GM23338 (cell line): ENCODE measurements at regions not wholly inside any gene's neighbourhood (a gene's known extent, or its start where the extent isn't known, plus 50 kb on each side); places are given as distances from the start of the nearest gene placed in this dataset.

Experiments
- ATAC-seq: fragments of 200-7000 bp; cut with Tn5 transposase; 3 replicates; pipeline ENCODE4 v1.9.1; 2020
- DNase-seq: peaks from one replicate; pipeline ENCODE4 v3.0.0-alpha.2; 2015; ENCODE audit warnings: low spot score
- H2AFZ ChIP-seq: fragments of 200-600 bp; sonication (generic); 2 replicates; pipeline ENCODE4 v1.8.0; 2016; ENCODE audit warnings: antibody characterized with exemption, mild to moderate bottlenecking, moderate library complexity
- H3F3A ChIP-seq: fragments of 200-600 bp; sonication (generic); replicated peaks from 2 replicates; pipeline ENCODE4 v1.8.0; 2017; ENCODE audit warnings: antibody characterized with exemption, mixed run types, low read depth
- H3K27ac ChIP-seq: fragments of 200-600 bp; sonication (generic); 2 replicates; pipeline ENCODE4 v1.6.1; 2016; ENCODE audit warnings: low read depth
- H3K27me3 ChIP-seq: fragments of 200-600 bp; sonication (generic); 2 replicates; pipeline ENCODE4 v1.8.0; 2016; ENCODE audit warnings: mild to moderate bottlenecking, mixed run types, moderate library complexity; ENCODE audit not compliant: insufficient read depth
- H3K36me3 ChIP-seq: fragments of 200-600 bp; sonication (generic); 2 replicates; pipeline ENCODE4 v1.8.0; 2016; ENCODE audit warnings: mild to moderate bottlenecking; ENCODE audit not compliant: insufficient read depth
- H3K4me1 ChIP-seq: fragments of 200-600 bp; sonication (generic); 2 replicates; pipeline ENCODE4 v1.8.0; 2016; ENCODE audit warnings: mild to moderate bottlenecking, moderate library complexity; ENCODE audit not compliant: insufficient read depth
- H3K4me2 ChIP-seq: fragments of 200-600 bp; sonication (generic); 2 replicates; pipeline ENCODE4 v1.7.1; 2017; ENCODE audit warnings: mixed run types
- H3K4me3 ChIP-seq: fragments of 200-600 bp; sonication (generic); 2 replicates; pipeline ENCODE4 v1.6.1; 2016; ENCODE audit warnings: mixed run types
- H3K79me2 ChIP-seq: fragments of 200-600 bp; sonication (generic); replicated peaks from 2 replicates; pipeline ENCODE4 v1.8.0; 2017; ENCODE audit warnings: mild to moderate bottlenecking; ENCODE audit not compliant: insufficient read depth
- H3K9me2 ChIP-seq: fragments of 200-600 bp; sonication (generic); 2 replicates; pipeline ENCODE4 v1.8.0; 2017; ENCODE audit not compliant: insufficient read depth
- H4K20me1 ChIP-seq: fragments of 200-600 bp; sonication (generic); replicated peaks from 2 replicates; pipeline ENCODE4 v1.8.0; 2017; ENCODE audit warnings: mild to moderate bottlenecking; ENCODE audit not compliant: insufficient read depth
- H3K27ac Mint-ChIP-seq: 2 replicates; pipeline ENCODE4 v1.8.0; 2020; ENCODE audit warnings: inconsistent platforms, mild to moderate bottlenecking, moderate library complexity, mixed read lengths
- H3K27me3 Mint-ChIP-seq: 3 replicates; pipeline ENCODE4 v1.8.0; 2022; ENCODE audit warnings: low read depth, mild to moderate bottlenecking, moderate library complexity, mixed read lengths, inconsistent platforms; ENCODE audit not compliant: insufficient read depth, poor library complexity
- H3K36me3 Mint-ChIP-seq: 3 replicates; pipeline ENCODE4 v1.8.0; 2021; ENCODE audit warnings: low read depth, mild to moderate bottlenecking, inconsistent platforms, moderate library complexity, mixed read lengths
- H3K4me1 Mint-ChIP-seq: 3 replicates; pipeline ENCODE4 v1.8.0; 2020; ENCODE audit warnings: mild to moderate bottlenecking, inconsistent platforms, mixed read lengths
- H3K4me3 Mint-ChIP-seq: 3 replicates; pipeline ENCODE4 v1.8.0; 2021; ENCODE audit warnings: moderate library complexity, mild to moderate bottlenecking, inconsistent platforms, mixed read lengths
- H3K9me3 Mint-ChIP-seq: 3 replicates; pipeline ENCODE4 v1.8.0; 2020; ENCODE audit warnings: moderate library complexity, mild to moderate bottlenecking, inconsistent platforms, mixed read lengths
- CREB1 ChIP-seq: fragments of 250-450 bp; sonication (Bioruptor Pico); IDR thresholded peaks from 2 replicates; pipeline ENCODE4 v1.5.0; 2020; ENCODE audit warnings: low read depth, mild to moderate bottlenecking, moderate library complexity
- EZH2phosphoT487 ChIP-seq: fragments of 200-600 bp; sonication (generic); IDR thresholded peaks from one replicate; pipeline ENCODE4 v1.8.1; 2018; ENCODE audit warnings: antibody characterized with exemption; ENCODE audit not compliant: unreplicated experiment
- JUNB ChIP-seq: IDR thresholded peaks from one replicate; pipeline ENCODE4 v1.6.1; 2016; ENCODE audit warnings: antibody characterized with exemption; ENCODE audit not compliant: unreplicated experiment
- NANOG ChIP-seq: IDR thresholded peaks from 2 replicates; pipeline ENCODE4 v1.6.1; 2016; ENCODE audit warnings: antibody characterized with exemption, borderline replicate concordance
- POLR2AphosphoS5 ChIP-seq: IDR thresholded peaks from 2 replicates; pipeline ENCODE4 v1.6.1; 2016; ENCODE audit warnings: antibody characterized with exemption, low read depth
- ZNF114 ChIP-seq: fragments of 250-450 bp; sonication (Bioruptor Pico); IDR thresholded peaks from 2 replicates; pipeline ENCODE4 v1.5.0; 2020; ENCODE audit warnings: mild to moderate bottlenecking, moderate library complexity
- ZNF462 ChIP-seq: fragments of 250-450 bp; sonication (Bioruptor Pico); IDR thresholded peaks from 2 replicates; pipeline ENCODE4 v1.5.0; 2020; ENCODE audit warnings: mild to moderate bottlenecking, moderate library complexity
- TF ChIP-seq, protein P1 (sequence below), 2 experiments: fragments of 200-600 bp in 1 of 2; sonication (generic) in 1 of 2; conservative IDR thresholded peaks; 2 replicates each; pipeline versions ENCODE4 v1.5.1 to v1.6.1; 2016 to 2017; ENCODE audit warnings: antibody characterized with exemption in 2 of 2, low read depth in 2 of 2, mild to moderate bottlenecking in 2 of 2, moderate library complexity in 1 of 2
- TF ChIP-seq, protein P2 (sequence below): IDR thresholded peaks from one replicate; pipeline ENCODE4 v1.6.1; 2018; ENCODE audit warnings: antibody characterized with exemption; ENCODE audit not compliant: unreplicated experiment

GRCh38 chr4:111793433-111794091 is 351.7 kb upstream of the FAM241A start (continued):
- TF ChIP-seq POLR2AphosphoS5 (no peak), CREB1 (no peak)
- TF ChIP-seq, protein P1, sequence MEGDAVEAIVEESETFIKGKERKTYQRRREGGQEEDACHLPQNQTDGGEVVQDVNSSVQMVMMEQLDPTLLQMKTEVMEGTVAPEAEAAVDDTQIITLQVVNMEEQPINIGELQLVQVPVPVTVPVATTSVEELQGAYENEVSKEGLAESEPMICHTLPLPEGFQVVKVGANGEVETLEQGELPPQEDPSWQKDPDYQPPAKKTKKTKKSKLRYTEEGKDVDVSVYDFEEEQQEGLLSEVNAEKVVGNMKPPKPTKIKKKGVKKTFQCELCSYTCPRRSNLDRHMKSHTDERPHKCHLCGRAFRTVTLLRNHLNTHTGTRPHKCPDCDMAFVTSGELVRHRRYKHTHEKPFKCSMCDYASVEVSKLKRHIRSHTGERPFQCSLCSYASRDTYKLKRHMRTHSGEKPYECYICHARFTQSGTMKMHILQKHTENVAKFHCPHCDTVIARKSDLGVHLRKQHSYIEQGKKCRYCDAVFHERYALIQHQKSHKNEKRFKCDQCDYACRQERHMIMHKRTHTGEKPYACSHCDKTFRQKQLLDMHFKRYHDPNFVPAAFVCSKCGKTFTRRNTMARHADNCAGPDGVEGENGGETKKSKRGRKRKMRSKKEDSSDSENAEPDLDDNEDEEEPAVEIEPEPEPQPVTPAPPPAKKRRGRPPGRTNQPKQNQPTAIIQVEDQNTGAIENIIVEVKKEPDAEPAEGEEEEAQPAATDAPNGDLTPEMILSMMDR (conservative IDR thresholded peaks at IDR 0.05; ENCODE audit: low read depth in 2 of 2) = no peak

- H3K27me3 Mint-ChIP-seq = no peaks in the 10 kb centered on the region
- ATAC-seq = no peak
- DNase-seq = no peak
- TF ChIP-seq JUNB (no peak), EZH2phosphoT487 (no peak), ZNF114 (CRISPR knock-in tag) (no peak), NANOG (no peak), CREB1 (no peak), ZNF462 (CRISPR knock-in tag) (no peak)
- TF ChIP-seq, protein P1 (conservative IDR thresholded peaks at IDR 0.05; ENCODE audit: low read depth in 2 of 2) = no peak
- TF ChIP-seq, protein P2, sequence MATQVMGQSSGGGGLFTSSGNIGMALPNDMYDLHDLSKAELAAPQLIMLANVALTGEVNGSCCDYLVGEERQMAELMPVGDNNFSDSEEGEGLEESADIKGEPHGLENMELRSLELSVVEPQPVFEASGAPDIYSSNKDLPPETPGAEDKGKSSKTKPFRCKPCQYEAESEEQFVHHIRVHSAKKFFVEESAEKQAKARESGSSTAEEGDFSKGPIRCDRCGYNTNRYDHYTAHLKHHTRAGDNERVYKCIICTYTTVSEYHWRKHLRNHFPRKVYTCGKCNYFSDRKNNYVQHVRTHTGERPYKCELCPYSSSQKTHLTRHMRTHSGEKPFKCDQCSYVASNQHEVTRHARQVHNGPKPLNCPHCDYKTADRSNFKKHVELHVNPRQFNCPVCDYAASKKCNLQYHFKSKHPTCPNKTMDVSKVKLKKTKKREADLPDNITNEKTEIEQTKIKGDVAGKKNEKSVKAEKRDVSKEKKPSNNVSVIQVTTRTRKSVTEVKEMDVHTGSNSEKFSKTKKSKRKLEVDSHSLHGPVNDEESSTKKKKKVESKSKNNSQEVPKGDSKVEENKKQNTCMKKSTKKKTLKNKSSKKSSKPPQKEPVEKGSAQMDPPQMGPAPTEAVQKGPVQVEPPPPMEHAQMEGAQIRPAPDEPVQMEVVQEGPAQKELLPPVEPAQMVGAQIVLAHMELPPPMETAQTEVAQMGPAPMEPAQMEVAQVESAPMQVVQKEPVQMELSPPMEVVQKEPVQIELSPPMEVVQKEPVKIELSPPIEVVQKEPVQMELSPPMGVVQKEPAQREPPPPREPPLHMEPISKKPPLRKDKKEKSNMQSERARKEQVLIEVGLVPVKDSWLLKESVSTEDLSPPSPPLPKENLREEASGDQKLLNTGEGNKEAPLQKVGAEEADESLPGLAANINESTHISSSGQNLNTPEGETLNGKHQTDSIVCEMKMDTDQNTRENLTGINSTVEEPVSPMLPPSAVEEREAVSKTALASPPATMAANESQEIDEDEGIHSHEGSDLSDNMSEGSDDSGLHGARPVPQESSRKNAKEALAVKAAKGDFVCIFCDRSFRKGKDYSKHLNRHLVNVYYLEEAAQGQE = no peak
Observed at GRCh38 chr4:111797455-111798163, 347.6 kb upstream of the FAM241A start.

More at GRCh38 chr4:111797455-111798163, 347.6 kb upstream of the FAM241A start:
- no peak overlapping the region for H3K4me3 Mint-ChIP-seq
- peaks cover 26% of the 10 kb centered on the region for H3K4me1 Mint-ChIP-seq
- H3K36me3 ChIP-seq = no peaks in the 10 kb centered on the region
- H3K4me1 ChIP-seq = peaks cover 20% of the 10 kb centered on the region
- no peaks in the 10 kb centered on the region for H3K9me2 ChIP-seq
- no peaks in the 10 kb centered on the region for H3K9me3 Mint-ChIP-seq
- no peak overlapping the region for H3K4me2 ChIP-seq
- no peak overlapping the region for H2AFZ ChIP-seq
- H3K4me3 ChIP-seq = no peak overlapping the region
- H3K27ac ChIP-seq = no peak overlapping the region
- H3F3A ChIP-seq = no peaks in the 10 kb centered on the region
- H3K27ac Mint-ChIP-seq = no peak overlapping the region
- H3K79me2 ChIP-seq = no peaks in the 10 kb centered on the region
- no peaks in the 10 kb centered on the region for H4K20me1 ChIP-seq
- no peaks in the 10 kb centered on the region for H3K27me3 ChIP-seq
- no peaks in the 10 kb centered on the region for H3K36me3 Mint-ChIP-seq
